HepG2 (cell line): ENCODE measurements at regions not wholly inside any gene's neighbourhood (a gene's known extent, or its start where the extent isn't known, plus 50 kb on each side); places are given as distances from the start of the nearest gene placed in this dataset.

ENCODE experiments used
- ATAC-seq: fragments of 200-7000 bp; cut with Tn5 transposase; 3 replicates; pipeline ENCODE4 v1.9.1; 2020; ENCODE audit warnings: mild to moderate bottlenecking, moderate library complexity
- BruUV-seq: library from RNA; stranded (reverse); fragments of 400-500 nt; replicated peaks from 2 replicates; lab custom pipeline; 2021; lab: Mats Ljungman, UMichigan
- CTCF ChIA-PET: fragments of 300-600 bp; formaldehyde crosslinking; extraction: SDS; loops from one replicate; lab custom pipeline; 2021; ENCODE audit warnings: low total read pairs, inconsistent platforms, low intra/inter-chr PET ratio; lab: Yijun Ruan, JAX
- POLR2A ChIA-PET: fragments of 350-600 bp; sonication (Branson Sonifier 250); formaldehyde crosslinking; loops from one replicate; lab custom pipeline; 2020; ENCODE audit warnings: antibody characterized with exemption, inconsistent platforms; lab: Yijun Ruan, JAX
- DNase-seq: peaks from one replicate; pipeline ENCODE4 v3.0.0-alpha.2; 2015; ENCODE audit warnings: low spot score
- FAIRE-seq: peaks from 3 replicates; lab custom pipeline; 2011; peaks lifted over from hg19 to GRCh38; lab: Jason Lieb, UNC
- H2AFZ ChIP-seq: one replicate; pipeline ENCODE4 v1.6.1; 2011; ENCODE audit warnings: low read length, inconsistent platforms
- H3K27ac ChIP-seq: fragments of 300-600 bp; 3 replicates; pipeline ENCODE4 v1.8.0; 2011; ENCODE audit warnings: mixed run types, mild to moderate bottlenecking, mixed read lengths, low read length, inconsistent platforms; ENCODE audit not compliant: insufficient read depth; ENCODE audit errors: extremely low read length
- H3K27me3 ChIP-seq, 2 experiments: fragments of 200-600 bp in 1 of 2; 2 replicates in 1 of 2; 3 replicates in 1 of 2; pipeline versions ENCODE4 v1.6.0 to v1.8.0; 2011; ENCODE audit warnings: low read length in 2 of 2, mild to moderate bottlenecking in 2 of 2, moderate library complexity in 2 of 2, inconsistent platforms in 1 of 2; ENCODE audit not compliant: insufficient read depth in 2 of 2, control insufficient read depth in 1 of 2
- H3K36me3 ChIP-seq, 2 experiments: fragments of 200-600 bp in 1 of 2; replicated peaks in 1 of 2; 2 replicates in 1 of 2; 3 replicates in 1 of 2; pipeline versions ENCODE4 v1.5.1 to v1.8.0; 2011; ENCODE audit warnings: low read length in 2 of 2, inconsistent platforms in 1 of 2; ENCODE audit not compliant: insufficient read depth in 2 of 2, control insufficient read depth in 1 of 2
- H3K4me1 ChIP-seq: 2 replicates; pipeline ENCODE4 v1.5.1; 2012; ENCODE audit warnings: low read length, inconsistent platforms; ENCODE audit not compliant: insufficient read depth
- H3K4me2 ChIP-seq: 2 replicates; pipeline ENCODE4 v1.6.0; 2011; ENCODE audit warnings: low read depth, low read length, inconsistent platforms
- H3K4me3 ChIP-seq, 3 experiments: fragments of 200-600 bp in 1 of 3; sonication (generic), shearing (Covaris generic) in 1 of 3; replicated peaks in 1 of 3; 2 replicates each; pipeline ENCODE4 v1.5.1; 2011 to 2016; ENCODE audit warnings: low read length in 3 of 3, inconsistent platforms in 2 of 3, low read depth in 2 of 3, mild to moderate bottlenecking in 2 of 3, control low read depth in 1 of 3, mixed read lengths in 1 of 3; ENCODE audit not compliant: insufficient read depth in 1 of 3
- H3K79me2 ChIP-seq: one replicate; pipeline ENCODE4 v1.6.1; 2011; ENCODE audit warnings: low read length, inconsistent platforms; ENCODE audit not compliant: insufficient read depth
- H3K9ac ChIP-seq: 2 replicates; pipeline ENCODE4 v1.6.0; 2011; ENCODE audit warnings: mild to moderate bottlenecking, low read depth, low read length, inconsistent platforms; ENCODE audit not compliant: insufficient read depth
- H3K9me3 ChIP-seq: 2 replicates; pipeline ENCODE4 v1.5.1; 2012; ENCODE audit warnings: mild to moderate bottlenecking, low read length
- H4K20me1 ChIP-seq: 2 replicates; pipeline ENCODE4 v1.6.0; 2011; ENCODE audit warnings: inconsistent platforms, mild to moderate bottlenecking, low read length, moderate library complexity; ENCODE audit not compliant: insufficient read depth
- AGO1 ChIP-seq: fragments of 200-400 bp; formaldehyde crosslinking; IDR thresholded peaks from 2 replicates; pipeline ENCODE4 v1.6.1; 2017; ENCODE audit warnings: mild to moderate bottlenecking, low read depth, low read length, moderate library complexity; ENCODE audit not compliant: poor library complexity, severe bottlenecking
- AHR ChIP-seq: IDR thresholded peaks from 2 replicates; pipeline ENCODE4 v1.6.1; 2018; ENCODE audit warnings: missing genetic modification reagents, missing compliant biosample characterization
- DR1 ChIP-seq: sonication (generic); formaldehyde crosslinking; IDR thresholded peaks from 2 replicates; pipeline ENCODE4 v1.8.0; 2021; ENCODE audit warnings: mild to moderate bottlenecking, missing genetic modification reagents, inconsistent platforms
- HDAC2 ChIP-seq: sonication (generic); formaldehyde crosslinking; IDR thresholded peaks from 2 replicates; pipeline ENCODE4 v1.4.0; 2020; ENCODE audit warnings: missing genetic modification reagents
- KMT2A ChIP-seq: sonication (generic); formaldehyde crosslinking; IDR thresholded peaks from 2 replicates; pipeline ENCODE4 v1.4.0; 2020; ENCODE audit warnings: missing genetic modification reagents
- MBD4 ChIP-seq: IDR thresholded peaks from 2 replicates; pipeline ENCODE4 v1.6.1; 2012; ENCODE audit warnings: low read length, inconsistent platforms, borderline replicate concordance
- NR2F6 ChIP-seq, 2 experiments: IDR thresholded peaks; 2 replicates each; pipeline ENCODE4 v1.6.1; 2016; ENCODE audit warnings: antibody characterized with exemption in 1 of 2, mild to moderate bottlenecking in 1 of 2
- RBM39 ChIP-seq: fragments of 200-400 bp; formaldehyde crosslinking; IDR thresholded peaks from one replicate; pipeline ENCODE4 v1.6.1; 2018; ENCODE audit warnings: antibody characterized with exemption, mild to moderate bottlenecking, low read depth, low read length; ENCODE audit not compliant: poor library complexity, severe bottlenecking
- RORA ChIP-seq: sonication (generic); formaldehyde crosslinking; IDR thresholded peaks from 2 replicates; pipeline ENCODE4 v1.5.0; 2020; ENCODE audit warnings: mild to moderate bottlenecking, missing genetic modification reagents, moderate library complexity
- SMC3 ChIP-seq: IDR thresholded peaks from 2 replicates; pipeline ENCODE4 v1.6.1; 2011; ENCODE audit warnings: low read length, improper control_type of control experiment
- ZIK1 ChIP-seq: sonication (generic); formaldehyde crosslinking; IDR thresholded peaks from 2 replicates; pipeline ENCODE4 v1.5.0; 2020; ENCODE audit warnings: mild to moderate bottlenecking, low read depth, missing genetic modification reagents, borderline replicate concordance
- ZKSCAN1 ChIP-seq: fragments of 150-350 bp; IDR thresholded peaks from 2 replicates; pipeline ENCODE4 v1.6.1; 2014; ENCODE audit warnings: low read length
- ZNF121 ChIP-seq: sonication (generic); formaldehyde crosslinking; IDR thresholded peaks from 2 replicates; pipeline ENCODE4 v1.5.0; 2020; ENCODE audit warnings: mild to moderate bottlenecking, missing genetic modification reagents
- ZNF326 ChIP-seq: sonication (generic); formaldehyde crosslinking; IDR thresholded peaks from 2 replicates; pipeline ENCODE4 v1.4.0; 2020; ENCODE audit warnings: missing genetic modification reagents, borderline replicate concordance
- ZNF383 ChIP-seq: sonication (generic); formaldehyde crosslinking; IDR thresholded peaks from 2 replicates; pipeline ENCODE4 v1.4.0; 2020; ENCODE audit warnings: missing genetic modification reagents, mild to moderate bottlenecking, borderline replicate concordance
- ZNF720 ChIP-seq: sonication (generic); formaldehyde crosslinking; IDR thresholded peaks from 2 replicates; pipeline ENCODE4 v1.4.0; 2020; ENCODE audit warnings: missing genetic modification reagents
- ZSCAN31 ChIP-seq: sonication (generic); formaldehyde crosslinking; IDR thresholded peaks from 2 replicates; pipeline ENCODE4 v1.5.0; 2020; ENCODE audit warnings: low read depth, mild to moderate bottlenecking, missing genetic modification reagents
- WGBS: methylation state at CpG from one replicate; pipeline ENCODE4 v1.1.6; 2017; ENCODE audit warnings: low lambda C conversion rate; 5-methylcytosine and 5-hydroxymethylcytosine counted together
- in situ Hi-C: cut with HindIII; loops from 2 replicates; pipeline ENCODE4 v1.10.0; 2017; ENCODE audit warnings: low pct_unique_long_range_greater_than_20kb; ENCODE audit not compliant: extremely low pct_ligation_motif_present
- intact Hi-C: fragments of 100-400 bp; cut with micrococcal nuclease; formaldehyde crosslinking; loops from one replicate; pipeline ENCODE4 v1.10.0; 2022; ENCODE audit not compliant: unreplicated experiment
- TF ChIP-seq, protein P1 (sequence below): sonication (generic); formaldehyde crosslinking; IDR thresholded peaks from 2 replicates; pipeline ENCODE4 v1.5.0; 2020; ENCODE audit warnings: mild to moderate bottlenecking, missing genetic modification reagents
- TF ChIP-seq, protein P2 (sequence below): sonication (generic); formaldehyde crosslinking; IDR thresholded peaks from 2 replicates; pipeline ENCODE4 v1.5.0; 2020; ENCODE audit warnings: mild to moderate bottlenecking, missing genetic modification reagents
- TF ChIP-seq, protein P3 (sequence below): sonication (generic); formaldehyde crosslinking; IDR thresholded peaks from 2 replicates; pipeline ENCODE4 v1.5.1; 2020; ENCODE audit warnings: missing genetic modification reagents, mild to moderate bottlenecking, borderline replicate concordance

DNA sequence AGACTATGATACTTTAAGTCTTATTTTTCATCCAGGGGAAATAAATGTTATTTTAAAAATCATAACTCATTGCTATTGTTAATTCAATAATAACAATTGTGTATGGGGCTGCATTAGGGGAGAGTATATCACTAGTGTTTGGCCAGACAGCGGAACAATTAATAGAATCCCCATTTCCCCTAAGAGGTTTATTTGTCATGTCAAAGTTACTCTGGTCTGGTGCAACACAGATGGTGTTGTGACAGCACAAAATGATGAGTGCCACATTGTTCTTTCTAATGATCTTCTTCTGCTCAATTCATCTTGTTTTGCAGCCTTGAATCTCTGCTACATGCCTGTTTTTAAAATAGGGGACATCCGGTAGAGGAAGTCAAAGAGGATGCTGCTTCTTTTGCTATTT is 351.6 kb downstream of the NSUN3 start:
- TF ChIP-seq ZNF121 (CRISPR knock-in tag) (no peak), ZNF326 (CRISPR knock-in tag) (no peak), ZNF720 (CRISPR knock-in tag) (no peak), MBD4 (no peak), RORA (CRISPR knock-in tag) (no peak), AGO1 (no peak), ZSCAN31 (CRISPR knock-in tag) (no peak), ZNF383 (CRISPR knock-in tag) (no peak), KMT2A (CRISPR knock-in tag) (no peak), NR2F6 (IDR thresholded peaks at IDR 0.05) (no peak), NR2F6 (CRISPR knock-in tag; IDR thresholded peaks at IDR 0.05) (no peak), SMC3 (no peak), AHR (CRISPR knock-in tag) (no peak), ZKSCAN1 (no peak), HDAC2 (no peak), ZIK1 (CRISPR knock-in tag) (no peak), DR1 (no peak), RBM39 (no peak)
- TF ChIP-seq, protein P1, sequence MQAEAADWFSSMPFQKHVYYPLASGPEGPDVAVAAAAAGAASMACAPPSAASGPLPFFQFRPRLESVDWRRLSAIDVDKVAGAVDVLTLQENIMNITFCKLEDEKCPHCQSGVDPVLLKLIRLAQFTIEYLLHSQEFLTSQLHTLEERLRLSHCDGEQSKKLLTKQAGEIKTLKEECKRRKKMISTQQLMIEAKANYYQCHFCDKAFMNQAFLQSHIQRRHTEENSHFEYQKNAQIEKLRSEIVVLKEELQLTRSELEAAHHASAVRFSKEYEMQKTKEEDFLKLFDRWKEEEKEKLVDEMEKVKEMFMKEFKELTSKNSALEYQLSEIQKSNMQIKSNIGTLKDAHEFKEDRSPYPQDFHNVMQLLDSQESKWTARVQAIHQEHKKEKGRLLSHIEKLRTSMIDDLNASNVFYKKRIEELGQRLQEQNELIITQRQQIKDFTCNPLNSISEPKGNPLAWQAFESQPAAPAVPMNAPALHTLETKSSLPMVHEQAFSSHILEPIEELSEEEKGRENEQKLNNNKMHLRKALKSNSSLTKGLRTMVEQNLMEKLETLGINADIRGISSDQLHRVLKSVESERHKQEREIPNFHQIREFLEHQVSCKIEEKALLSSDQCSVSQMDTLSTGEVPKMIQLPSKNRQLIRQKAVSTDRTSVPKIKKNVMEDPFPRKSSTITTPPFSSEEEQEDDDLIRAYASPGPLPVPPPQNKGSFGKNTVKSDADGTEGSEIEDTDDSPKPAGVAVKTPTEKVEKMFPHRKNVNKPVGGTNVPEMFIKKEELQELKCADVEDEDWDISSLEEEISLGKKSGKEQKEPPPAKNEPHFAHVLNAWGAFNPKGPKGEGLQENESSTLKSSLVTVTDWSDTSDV (CRISPR knock-in tag) = no peak
- TF ChIP-seq, protein P2, sequence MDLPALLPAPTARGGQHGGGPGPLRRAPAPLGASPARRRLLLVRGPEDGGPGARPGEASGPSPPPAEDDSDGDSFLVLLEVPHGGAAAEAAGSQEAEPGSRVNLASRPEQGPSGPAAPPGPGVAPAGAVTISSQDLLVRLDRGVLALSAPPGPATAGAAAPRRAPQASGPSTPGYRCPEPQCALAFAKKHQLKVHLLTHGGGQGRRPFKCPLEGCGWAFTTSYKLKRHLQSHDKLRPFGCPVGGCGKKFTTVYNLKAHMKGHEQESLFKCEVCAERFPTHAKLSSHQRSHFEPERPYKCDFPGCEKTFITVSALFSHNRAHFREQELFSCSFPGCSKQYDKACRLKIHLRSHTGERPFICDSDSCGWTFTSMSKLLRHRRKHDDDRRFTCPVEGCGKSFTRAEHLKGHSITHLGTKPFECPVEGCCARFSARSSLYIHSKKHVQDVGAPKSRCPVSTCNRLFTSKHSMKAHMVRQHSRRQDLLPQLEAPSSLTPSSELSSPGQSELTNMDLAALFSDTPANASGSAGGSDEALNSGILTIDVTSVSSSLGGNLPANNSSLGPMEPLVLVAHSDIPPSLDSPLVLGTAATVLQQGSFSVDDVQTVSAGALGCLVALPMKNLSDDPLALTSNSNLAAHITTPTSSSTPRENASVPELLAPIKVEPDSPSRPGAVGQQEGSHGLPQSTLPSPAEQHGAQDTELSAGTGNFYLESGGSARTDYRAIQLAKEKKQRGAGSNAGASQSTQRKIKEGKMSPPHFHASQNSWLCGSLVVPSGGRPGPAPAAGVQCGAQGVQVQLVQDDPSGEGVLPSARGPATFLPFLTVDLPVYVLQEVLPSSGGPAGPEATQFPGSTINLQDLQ (CRISPR knock-in tag) = no peak
- TF ChIP-seq, protein P3, sequence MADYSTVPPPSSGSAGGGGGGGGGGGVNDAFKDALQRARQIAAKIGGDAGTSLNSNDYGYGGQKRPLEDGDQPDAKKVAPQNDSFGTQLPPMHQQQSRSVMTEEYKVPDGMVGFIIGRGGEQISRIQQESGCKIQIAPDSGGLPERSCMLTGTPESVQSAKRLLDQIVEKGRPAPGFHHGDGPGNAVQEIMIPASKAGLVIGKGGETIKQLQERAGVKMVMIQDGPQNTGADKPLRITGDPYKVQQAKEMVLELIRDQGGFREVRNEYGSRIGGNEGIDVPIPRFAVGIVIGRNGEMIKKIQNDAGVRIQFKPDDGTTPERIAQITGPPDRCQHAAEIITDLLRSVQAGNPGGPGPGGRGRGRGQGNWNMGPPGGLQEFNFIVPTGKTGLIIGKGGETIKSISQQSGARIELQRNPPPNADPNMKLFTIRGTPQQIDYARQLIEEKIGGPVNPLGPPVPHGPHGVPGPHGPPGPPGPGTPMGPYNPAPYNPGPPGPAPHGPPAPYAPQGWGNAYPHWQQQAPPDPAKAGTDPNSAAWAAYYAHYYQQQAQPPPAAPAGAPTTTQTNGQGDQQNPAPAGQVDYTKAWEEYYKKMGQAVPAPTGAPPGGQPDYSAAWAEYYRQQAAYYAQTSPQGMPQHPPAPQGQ (CRISPR knock-in tag) = no peak
- Histone ChIP-seq H3K9ac (no peak overlapping the region), H4K20me1 (no peaks in the 10 kb centered on the region), H3K27ac (no peak overlapping the region), H3K9me3 (no peaks in the 10 kb centered on the region), H3K4me3 (no peak overlapping the region), H3K79me2 (no peaks in the 10 kb centered on the region), H3K27me3 (no peaks in the 10 kb centered on the region), H3K36me3 (no peaks in the 10 kb centered on the region), H3K4me2 (no peak overlapping the region), H3K4me1 (no peaks in the 10 kb centered on the region), H2AFZ (no peak overlapping the region)
- ChIA-PET CTCF (no interaction called here), POLR2A (no interaction called here)
- WGBS = 74% methylated on average over 2 of the region's 2 CpGs
- intact Hi-C loops = no loop called here
- in situ Hi-C loops = no loop called here
- no TSS peak for BruUV-seq
- FAIRE-seq (no peak), DNase-seq (no peak), ATAC-seq (no peak)
